ENCODE measurements at regions not wholly inside any gene's neighbourhood (a gene's known extent, or its start where the extent isn't known, plus 50 kb on each side); places are given as distances from the start of the nearest gene placed in this dataset.

DNA sequence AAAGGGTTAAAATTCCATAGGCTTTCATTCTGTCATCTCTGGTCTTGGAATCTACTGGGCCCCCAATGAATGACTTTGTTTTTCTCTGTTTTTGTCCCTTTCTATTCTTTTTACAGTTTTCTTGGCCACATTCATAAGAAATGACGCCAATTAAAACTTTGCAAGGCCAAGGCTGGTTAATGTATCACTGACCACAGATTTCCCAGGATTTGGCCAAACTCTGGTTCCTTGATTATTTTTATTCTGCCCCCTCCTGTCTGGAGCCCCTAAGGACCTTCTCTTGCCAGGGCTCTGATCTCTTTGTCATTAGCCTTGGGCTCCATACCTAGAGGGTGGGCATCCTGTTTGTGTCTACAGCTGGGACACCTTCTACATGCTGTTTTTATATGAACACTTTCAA, 388.9 kb upstream of the PAPPA start:
- Histone ChIP-seq H3K9me3 (ENCODE audit: control insufficient read depth, low read depth, low read length) (no peaks in the 10 kb centered on the region), H3K27me3 (ENCODE audit: control insufficient read depth, extremely low read depth, insufficient read depth, low read length) (no peaks in the 10 kb centered on the region), H3K9ac (ENCODE audit: control insufficient read depth, extremely low read depth, insufficient read depth, low read length) (no peak overlapping the region), H3K36me3 (ENCODE audit: control insufficient read depth in 2 of 2, extremely low read depth in 1 of 2, insufficient read depth in 2 of 2, low read length in 2 of 2) (no peaks in the 10 kb centered on the region), H3K9me1 (ENCODE audit: control insufficient read depth, extremely low read depth, insufficient read depth, low read length) (no peaks in the 10 kb centered on the region), H3K27ac (ENCODE audit: control insufficient read depth, insufficient read depth, low read length) (no peak overlapping the region), H3K79me2 (ENCODE audit: control insufficient read depth, insufficient read depth, low read length) (no peaks in the 10 kb centered on the region), H3K4me3 (ENCODE audit: control insufficient read depth in 2 of 3, extremely low read depth in 1 of 3, insufficient read depth in 2 of 3, low read depth in 1 of 3, low read length in 3 of 3) (no peak overlapping the region), H2AFZ (ENCODE audit: control insufficient read depth, low read length) (no peak overlapping the region), H3K4me1 (ENCODE audit: control insufficient read depth, extremely low read depth, insufficient read depth, low read length) (no peaks in the 10 kb centered on the region), H4K20me1 (ENCODE audit: control insufficient read depth, extremely low read depth, insufficient read depth, low read length) (no peaks in the 10 kb centered on the region), H3K4me2 (ENCODE audit: control insufficient read depth, extremely low read depth, insufficient read depth, low read depth, low read length) (no peak overlapping the region)
- dilution Hi-C loops (cut with MboI; ENCODE audit: extremely low pct_ligation_motif_present, low sequenced_read_pairs), result no loop called here
- no peak for DNase-seq (ENCODE audit: low read depth, low spot score)
- TF ChIP-seq EZH2 (IDR thresholded peaks at IDR 0.05; ENCODE audit: low read length), result no peak
- TF ChIP-seq, protein P1, sequence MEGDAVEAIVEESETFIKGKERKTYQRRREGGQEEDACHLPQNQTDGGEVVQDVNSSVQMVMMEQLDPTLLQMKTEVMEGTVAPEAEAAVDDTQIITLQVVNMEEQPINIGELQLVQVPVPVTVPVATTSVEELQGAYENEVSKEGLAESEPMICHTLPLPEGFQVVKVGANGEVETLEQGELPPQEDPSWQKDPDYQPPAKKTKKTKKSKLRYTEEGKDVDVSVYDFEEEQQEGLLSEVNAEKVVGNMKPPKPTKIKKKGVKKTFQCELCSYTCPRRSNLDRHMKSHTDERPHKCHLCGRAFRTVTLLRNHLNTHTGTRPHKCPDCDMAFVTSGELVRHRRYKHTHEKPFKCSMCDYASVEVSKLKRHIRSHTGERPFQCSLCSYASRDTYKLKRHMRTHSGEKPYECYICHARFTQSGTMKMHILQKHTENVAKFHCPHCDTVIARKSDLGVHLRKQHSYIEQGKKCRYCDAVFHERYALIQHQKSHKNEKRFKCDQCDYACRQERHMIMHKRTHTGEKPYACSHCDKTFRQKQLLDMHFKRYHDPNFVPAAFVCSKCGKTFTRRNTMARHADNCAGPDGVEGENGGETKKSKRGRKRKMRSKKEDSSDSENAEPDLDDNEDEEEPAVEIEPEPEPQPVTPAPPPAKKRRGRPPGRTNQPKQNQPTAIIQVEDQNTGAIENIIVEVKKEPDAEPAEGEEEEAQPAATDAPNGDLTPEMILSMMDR (optimal IDR thresholded peaks at IDR 0.05 in 1 of 3, IDR thresholded peaks at IDR 0.05 in 1 of 3, conservative IDR thresholded peaks at IDR 0.05 in 1 of 3; ENCODE audit: extremely low read depth in 1 of 3, insufficient read depth in 2 of 3, low read length in 3 of 3), result no peak
- FAIRE-seq, result no peak

DNA sequence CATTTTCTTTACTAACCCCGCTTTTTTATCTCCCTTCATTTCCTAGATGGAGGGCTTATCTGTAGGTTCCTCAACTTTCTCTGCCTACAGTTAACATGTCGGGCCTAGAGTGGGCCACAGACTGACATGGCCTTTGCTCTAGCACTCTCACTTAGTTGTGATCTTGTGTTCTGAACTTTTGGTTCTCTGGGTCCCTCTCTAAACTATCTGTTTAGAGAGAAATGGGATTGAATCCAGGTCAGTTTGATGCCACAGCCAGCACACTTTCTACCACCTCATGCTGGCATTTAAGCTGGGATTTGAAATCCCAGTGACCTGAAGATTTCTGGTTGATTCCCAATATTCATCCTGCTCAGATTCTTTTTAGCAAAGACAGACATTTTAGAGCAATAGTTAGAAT, 388.5 kb upstream of the PAPPA start:
- H3K4me2 ChIP-seq (ENCODE audit: control insufficient read depth, extremely low read depth, insufficient read depth, low read depth, low read length), result no peak overlapping the region
- no peak overlapping the region for H3K27ac ChIP-seq (ENCODE audit: control insufficient read depth, insufficient read depth, low read length)
- H3K27me3 ChIP-seq (ENCODE audit: control insufficient read depth, extremely low read depth, insufficient read depth, low read length), result no peaks in the 10 kb centered on the region
- dilution Hi-C loops (cut with MboI; ENCODE audit: extremely low pct_ligation_motif_present, low sequenced_read_pairs), result no loop called here
- H4K20me1 ChIP-seq (ENCODE audit: control insufficient read depth, extremely low read depth, insufficient read depth, low read length), result no peaks in the 10 kb centered on the region
- no peak overlapping the region for H3K9ac ChIP-seq (ENCODE audit: control insufficient read depth, extremely low read depth, insufficient read depth, low read length)
- H3K4me1 ChIP-seq (ENCODE audit: control insufficient read depth, extremely low read depth, insufficient read depth, low read length), result no peaks in the 10 kb centered on the region
- H3K79me2 ChIP-seq (ENCODE audit: control insufficient read depth, insufficient read depth, low read length), result no peaks in the 10 kb centered on the region
- no peaks in the 10 kb centered on the region for H3K9me1 ChIP-seq (ENCODE audit: control insufficient read depth, extremely low read depth, insufficient read depth, low read length)
- no peaks in the 10 kb centered on the region for H3K36me3 ChIP-seq (ENCODE audit: control insufficient read depth in 2 of 2, extremely low read depth in 1 of 2, insufficient read depth in 2 of 2, low read length in 2 of 2)
- FAIRE-seq (no peak), DNase-seq (ENCODE audit: low read depth, low spot score) (no peak)
- TF ChIP-seq, protein P1 (optimal IDR thresholded peaks at IDR 0.05 in 1 of 3, IDR thresholded peaks at IDR 0.05 in 1 of 3, conservative IDR thresholded peaks at IDR 0.05 in 1 of 3; ENCODE audit: extremely low read depth in 1 of 3, insufficient read depth in 2 of 3, low read length in 3 of 3), result no peak
- no peak for TF ChIP-seq EZH2 (IDR thresholded peaks at IDR 0.05; ENCODE audit: low read length)
- no peaks in the 10 kb centered on the region for H3K9me3 ChIP-seq (ENCODE audit: control insufficient read depth, low read depth, low read length)
- H3K4me3 ChIP-seq (ENCODE audit: control insufficient read depth in 2 of 3, extremely low read depth in 1 of 3, insufficient read depth in 2 of 3, low read depth in 1 of 3, low read length in 3 of 3), result no peak overlapping the region
- H2AFZ ChIP-seq (ENCODE audit: control insufficient read depth, low read length), result no peak overlapping the region
